Activated CD4-positive, alpha-beta T cell treated with anti-CD3 and anti-CD28 coated beads, Interleukin-2, Interleukin-4, amounts not matched to agents 100 ng/mL and 50 ng/mL, durations not matched to agents 16 hours and 8 hours (primary cell): ENCODE measurements at regions not wholly inside any gene's neighbourhood (a gene's known extent, or its start where the extent isn't known, plus 50 kb on each side); places are given as distances from the start of the nearest gene placed in this dataset.

Experiments used
- DNase-seq: peaks from one replicate; pipeline ENCODE4 v3.0.0-alpha.2; 2020; ENCODE audit warnings: low spot score

DNA sequence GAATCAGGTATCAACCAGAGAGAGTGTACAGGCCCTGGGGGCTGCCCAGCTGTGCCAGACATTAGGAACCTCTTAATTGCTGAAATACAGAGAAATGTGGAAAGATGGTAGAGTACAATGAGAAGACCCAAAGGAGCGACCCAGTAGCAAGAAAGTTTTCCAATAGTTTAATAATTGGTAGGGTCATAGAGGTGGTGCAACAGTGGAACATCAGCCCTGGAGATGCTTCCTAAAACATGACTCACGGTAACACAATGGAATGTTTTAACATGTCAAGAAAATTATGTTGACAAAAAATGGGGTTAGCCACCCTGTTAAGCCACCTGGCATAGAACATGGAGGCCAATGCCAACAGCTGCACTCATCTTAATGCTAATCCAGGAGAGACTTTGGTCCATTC, 284.1 kb downstream of the ELAVL2 start:
- DNase-seq = no peak

DNA sequence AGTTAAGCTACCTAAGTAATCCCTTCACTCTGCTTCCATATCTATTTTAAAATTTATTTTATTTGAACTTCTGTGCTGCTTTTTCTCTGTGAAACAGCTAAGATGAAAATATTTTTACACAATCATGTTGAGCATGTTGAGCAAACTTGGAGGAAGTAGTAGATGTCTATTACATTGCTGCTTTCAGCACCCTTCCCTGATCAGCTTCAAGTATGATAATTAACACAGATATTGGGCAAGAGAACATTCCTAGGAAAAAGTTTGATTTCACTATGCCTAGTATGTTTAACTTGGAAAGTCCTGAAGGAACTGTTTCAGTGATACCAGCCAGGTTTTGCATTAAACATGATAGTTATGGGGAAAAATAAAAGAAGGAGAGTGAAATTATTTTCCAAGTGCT, 283.6 kb downstream of the ELAVL2 start:
- no peak for DNase-seq

DNA sequence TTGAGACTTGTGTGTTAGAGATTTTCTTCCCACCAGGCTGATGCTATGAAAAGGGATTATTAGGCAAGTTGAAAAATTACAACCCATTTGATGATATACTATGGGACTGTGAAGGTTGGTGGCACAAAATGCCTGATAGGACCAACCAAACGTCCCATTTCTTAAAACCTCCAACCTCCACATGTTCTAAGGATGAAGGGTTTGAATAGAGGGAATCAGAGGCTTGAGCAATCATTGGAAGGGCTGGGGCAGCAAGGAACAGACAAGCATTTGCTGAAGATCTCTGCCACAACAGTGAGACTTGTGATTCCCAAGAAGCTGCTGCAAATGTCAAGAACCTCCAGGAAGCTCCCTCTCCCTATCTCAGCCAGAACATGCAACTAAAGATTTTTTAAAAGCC, 283.1 kb downstream of the ELAVL2 start:
- no peak for DNase-seq

DNA sequence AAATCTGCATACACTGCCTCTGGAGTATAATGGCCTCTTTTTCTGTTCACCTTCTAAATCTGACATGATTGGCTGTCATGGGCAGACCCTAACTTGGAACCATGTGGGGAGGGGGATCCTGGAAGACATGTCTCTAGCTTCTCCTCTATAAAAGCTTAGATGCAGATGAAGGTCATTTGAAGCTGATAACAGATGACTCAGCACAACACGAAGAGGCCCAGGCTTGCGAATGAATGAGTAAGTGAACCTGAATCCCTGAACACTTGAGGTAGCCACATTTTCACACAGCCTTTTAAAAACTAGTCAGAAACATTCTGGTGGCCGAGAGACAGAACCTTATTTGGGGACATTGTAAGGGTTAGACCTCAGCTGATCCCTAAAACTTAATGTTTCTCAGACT, 282.6 kb downstream of the ELAVL2 start:
- no peak for DNase-seq

DNA sequence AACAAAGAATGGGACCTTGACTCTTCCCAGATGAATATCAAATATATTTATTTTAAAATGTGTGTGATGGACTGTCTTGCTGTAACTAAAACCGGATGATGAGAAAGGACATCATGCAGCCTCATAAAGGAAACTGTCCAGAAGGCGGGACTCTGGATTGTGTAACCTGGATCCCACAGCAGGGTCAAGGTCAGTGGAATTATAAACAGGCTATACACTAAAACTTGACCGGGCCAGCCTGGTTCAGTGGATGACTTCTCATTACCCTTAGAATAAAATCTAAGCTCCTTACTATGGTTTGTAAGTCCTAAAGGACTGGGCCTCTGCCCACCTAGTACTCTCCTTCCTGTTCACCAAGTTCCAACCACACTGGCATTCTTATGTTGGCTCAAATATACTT, 280.3 kb downstream of the ELAVL2 start:
- DNase-seq = no peak

DNA sequence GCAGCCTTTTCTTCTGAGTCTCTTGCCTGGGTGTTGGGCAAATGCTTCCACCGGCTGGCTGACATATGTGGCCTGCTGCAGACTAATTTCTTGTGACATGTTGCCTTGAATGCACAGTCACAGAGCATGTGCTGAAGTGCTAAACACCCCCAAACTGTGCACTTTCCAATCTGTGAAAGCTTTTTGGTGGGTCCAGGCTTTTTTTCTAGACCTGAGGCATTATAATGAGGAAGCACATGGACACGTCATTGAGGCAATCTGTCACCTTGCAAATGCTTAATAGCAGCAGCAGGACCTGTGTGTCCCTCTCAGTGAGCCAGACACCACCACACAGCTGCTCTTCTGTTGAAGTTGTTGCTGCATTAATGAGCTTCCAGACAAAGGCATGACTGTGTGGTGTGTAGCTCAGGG, 274.7 kb downstream of the ELAVL2 start:
- DNase-seq = no peak

DNA sequence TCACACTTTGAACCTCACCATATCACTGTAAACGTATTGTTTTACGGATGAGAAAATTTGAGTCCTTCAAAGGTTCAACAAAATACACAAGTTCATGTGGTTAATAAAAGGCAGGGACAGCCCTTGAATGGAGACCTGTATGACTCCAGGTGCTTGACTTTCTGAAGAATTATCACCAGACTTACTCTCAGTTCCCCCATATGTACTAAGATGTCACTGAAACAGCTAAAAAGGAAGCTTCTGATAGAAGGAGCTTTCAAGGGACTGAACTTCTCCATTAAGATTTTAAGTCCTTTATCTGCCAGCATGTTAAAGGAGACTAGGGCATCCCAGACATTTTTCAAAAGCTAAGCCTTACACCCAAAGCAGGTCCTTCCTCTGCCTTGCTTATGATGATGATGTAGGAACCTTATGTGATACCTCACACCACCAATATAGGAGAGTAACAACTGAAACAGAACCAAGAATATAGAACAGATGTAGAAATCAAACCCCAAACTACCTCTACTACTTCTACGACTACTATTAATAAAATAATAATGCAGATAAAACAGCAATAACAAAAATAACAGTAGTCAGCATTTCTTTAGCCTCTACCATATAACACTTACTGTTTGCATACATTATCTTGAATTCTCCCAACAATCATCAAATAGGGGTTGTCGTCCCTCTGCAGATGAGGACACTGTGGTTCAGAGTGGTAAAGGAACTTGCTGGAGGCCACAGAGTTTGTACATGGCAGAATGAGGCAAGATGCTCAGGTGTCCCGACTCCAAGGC, 273.9 kb downstream of the ELAVL2 start:
- no peak for DNase-seq

DNA sequence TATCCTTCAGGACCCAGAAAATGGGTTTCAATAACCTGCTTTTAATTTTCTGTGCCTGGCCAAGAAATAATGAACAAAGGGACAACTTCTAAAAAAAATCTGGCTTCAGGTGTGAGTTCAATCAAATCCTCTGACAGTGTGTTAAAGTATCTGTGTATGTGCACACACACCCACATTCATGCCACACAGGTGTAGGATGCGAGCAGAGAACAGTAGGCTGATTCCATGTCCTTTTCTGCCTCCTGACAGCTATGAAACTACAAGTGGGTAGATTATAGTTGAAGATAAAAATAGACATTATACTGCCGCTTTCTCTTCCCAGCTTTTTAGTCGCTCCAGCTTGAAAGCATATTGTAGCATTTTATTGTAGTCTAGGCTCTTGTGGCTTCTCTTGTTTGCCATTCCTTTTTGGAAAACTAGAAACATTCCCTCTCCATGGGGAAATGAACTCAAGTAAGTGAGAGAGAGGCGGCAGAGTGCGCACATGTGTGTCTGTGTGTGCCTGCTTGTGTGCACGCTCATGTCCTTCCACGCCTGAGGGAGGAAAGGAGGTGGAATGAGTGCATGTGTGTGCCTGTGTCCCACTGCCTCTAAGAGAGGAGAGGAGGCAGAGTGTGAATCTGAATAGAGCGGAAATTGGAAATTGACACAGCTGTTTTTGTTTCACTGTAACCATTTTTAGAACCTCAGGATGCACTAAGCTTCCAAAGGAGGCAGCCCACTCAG, 273.0 kb downstream of the ELAVL2 start:
- DNase-seq = no peak

DNA sequence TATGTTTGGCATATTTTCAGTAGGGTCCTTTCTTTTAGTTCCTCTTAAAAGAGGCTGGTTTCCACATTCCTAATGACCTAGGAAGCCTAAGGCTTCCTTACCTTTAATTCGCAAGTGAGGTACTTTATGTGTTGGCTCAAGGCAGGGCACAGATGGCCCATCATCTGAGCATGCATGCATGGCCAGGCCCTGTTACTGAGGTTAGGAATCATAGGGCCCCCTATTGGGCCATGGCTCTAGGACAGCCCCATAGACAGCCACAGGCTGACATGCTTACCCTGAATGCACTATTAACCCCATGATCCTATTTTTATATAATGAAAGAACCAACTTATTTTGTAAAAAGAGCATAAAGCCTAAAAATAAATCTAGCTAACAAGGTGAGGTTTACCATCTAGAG, 271.4 kb downstream of the ELAVL2 start:
- no peak for DNase-seq

DNA sequence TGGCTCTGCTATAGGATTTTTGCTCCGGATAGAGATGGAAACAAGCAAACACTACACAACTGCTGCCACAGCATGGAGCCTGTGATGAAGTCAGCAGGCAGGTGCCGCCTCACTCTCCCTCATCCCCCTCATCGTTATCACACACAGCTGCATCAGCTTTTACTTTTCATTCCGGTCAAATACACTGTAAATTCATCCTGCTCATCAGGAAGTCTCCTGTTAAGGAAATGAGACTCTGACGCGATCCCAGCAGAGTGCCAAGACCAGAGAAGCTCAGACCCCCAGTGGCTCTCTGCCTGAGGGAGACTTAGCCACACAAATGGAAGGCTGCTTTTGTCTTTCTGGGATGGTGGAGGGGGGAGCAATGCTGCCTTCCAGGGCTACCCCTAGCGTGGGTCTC, 270.2 kb downstream of the ELAVL2 start:
- no peak for DNase-seq

DNA sequence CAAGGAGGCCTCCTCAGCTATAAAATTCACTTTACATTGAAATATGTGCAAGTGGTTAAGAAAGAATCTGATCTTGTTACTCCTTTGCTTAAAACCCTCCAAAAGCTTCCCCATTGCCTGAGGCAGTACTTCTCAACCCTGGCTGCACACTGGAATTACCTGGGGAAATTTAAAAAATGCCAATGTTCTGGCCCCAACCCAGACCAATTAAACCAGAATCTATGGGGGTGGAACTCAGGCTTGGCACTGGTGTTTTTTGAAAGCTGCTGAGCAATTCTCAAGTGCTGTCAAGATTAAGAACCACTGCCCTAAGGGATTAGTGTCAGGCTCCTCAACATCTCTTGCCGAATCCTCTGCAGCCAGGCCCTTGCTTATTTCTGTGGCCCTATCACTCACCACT, 269.6 kb downstream of the ELAVL2 start:
- no peak for DNase-seq

DNA sequence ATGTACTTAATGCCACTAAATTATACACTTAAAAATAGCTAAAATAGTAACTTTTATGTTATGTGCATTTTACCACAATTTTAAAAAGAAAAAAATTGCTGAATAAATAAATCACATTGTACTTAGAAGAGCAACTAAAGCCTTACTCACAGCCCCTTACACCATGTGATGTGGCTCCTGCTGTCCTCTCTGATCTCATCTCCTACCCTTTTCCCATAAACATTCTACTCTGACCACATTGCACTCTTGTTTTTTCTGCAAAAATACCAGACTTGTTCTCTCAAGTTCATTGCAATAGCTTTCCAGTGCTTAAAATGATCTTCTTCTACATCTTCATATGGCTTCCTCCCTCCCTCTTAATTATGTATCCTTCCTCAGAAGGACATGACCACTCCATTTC, 268.4 kb downstream of the ELAVL2 start:
- DNase-seq = no peak

DNA sequence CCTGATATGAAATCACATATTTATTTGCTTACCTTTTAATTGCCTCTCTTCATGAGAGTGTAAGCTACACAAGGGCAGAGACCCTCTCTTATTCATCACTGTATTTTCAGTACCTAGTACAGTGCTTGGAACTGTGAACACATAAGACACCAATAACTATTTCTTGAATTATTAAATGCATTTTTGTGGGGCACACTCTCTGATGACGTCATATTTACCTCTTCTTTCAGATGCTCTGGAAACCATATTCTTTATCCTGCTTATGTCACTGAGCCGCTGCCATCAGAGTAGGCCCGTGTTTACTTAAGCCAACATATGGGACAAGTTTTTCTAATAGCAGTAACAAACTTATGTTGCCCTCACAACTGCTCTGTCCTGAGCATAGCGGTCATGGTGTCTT, 266.5 kb downstream of the ELAVL2 start:
- DNase-seq = no peak

DNA sequence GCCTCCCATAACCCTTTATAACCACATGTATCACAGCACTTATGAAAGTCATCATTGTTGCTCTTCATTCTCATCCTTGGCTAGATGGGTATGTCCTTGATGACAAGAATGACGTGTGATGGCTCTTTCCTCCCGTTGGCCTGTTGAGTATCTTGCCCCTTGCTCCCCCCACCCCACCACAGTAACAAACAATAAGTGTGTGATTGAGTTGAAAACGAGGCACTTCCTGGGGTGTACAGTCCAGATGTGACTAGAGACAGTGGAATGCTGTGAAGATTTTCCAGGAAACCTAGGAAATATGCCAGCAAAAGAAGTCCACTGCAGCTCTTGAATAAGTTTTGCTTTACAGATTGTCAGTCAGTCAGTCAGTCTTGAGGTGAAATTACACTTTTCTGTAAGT, 262.5 kb downstream of the ELAVL2 start:
- DNase-seq = no peak

DNA sequence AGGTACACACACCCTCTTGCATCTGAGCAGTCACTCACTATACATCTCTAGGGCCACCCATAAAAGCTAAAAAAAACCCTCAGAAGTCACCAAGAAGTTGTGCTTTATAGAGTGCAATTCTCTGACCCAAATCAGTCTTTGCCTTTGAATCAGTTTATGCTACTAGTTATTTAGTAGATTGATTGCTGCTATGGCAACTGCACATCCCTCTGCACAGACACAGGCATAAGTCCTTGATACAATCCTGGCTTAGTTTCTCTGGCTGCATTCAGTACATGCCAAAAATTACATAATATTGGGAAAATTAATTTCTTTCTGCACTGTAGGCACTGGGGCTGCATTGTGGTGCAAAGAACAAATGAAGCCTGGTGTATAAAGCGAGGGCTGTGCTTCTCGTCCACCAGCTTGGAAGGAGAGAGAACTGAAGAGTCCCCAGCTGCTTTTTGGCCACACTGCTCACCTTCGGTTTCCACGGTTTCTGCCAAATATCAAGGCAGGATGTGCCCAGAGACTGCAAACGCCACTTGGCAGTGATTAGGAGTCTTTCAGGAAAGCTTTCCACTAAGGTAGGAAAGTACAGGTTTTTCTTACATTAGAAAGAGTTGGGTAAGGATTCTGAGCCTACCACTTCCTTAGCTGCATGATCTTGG, 258.4 kb downstream of the ELAVL2 start:
- no peak for DNase-seq

DNA sequence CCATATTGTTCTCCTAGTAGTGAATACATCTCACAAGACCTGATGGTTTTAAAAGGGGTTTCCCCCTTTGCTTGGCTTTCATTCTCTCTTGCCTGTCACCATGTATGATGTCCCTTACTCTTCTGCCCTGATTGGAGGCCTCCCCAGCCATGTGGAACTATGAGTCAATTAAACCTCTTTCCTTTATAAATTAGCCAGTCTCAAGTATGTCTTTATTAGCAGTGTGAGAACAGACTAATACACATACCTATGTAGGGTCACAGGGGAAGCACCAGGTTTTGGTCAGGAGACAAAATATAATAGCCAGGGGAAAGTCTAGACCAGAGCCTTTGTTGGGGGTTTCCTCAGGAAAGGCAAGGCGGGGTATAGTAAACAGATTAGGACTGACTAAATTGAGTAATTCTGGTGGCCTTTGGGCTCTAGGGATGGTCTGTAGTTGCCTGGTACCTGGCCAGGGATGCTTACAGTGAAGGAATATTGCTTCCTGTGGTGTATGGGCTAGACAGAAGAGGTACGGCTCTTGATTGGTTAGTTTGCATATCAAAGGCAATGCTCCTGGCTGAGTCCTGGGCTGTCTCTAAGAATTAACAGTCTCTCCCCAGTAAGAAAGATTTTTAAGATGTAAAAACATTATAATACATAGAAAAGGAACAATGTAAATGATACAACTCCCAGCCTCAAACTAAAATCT, 254.5 kb downstream of the ELAVL2 start:
- DNase-seq = no peak

DNA sequence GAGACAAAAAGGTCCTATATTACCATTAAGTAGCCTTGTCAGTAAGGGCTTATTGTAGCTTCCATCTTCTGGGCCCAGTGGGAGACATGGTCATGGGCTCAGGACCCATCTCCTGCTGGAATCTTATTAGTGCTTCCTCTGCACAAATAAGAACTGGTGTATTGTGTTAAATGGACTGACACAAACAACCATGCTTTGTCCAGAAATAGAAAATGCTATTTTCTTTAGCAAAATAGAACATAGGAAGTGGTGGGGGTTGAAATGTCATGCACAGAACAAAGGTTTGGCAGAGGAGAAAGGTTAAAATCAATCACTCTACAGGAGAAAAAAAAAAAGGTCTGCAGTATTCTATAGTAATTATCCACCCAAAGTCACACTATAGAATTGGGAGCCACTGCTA, 252.2 kb downstream of the ELAVL2 start:
- DNase-seq = no peak

DNA sequence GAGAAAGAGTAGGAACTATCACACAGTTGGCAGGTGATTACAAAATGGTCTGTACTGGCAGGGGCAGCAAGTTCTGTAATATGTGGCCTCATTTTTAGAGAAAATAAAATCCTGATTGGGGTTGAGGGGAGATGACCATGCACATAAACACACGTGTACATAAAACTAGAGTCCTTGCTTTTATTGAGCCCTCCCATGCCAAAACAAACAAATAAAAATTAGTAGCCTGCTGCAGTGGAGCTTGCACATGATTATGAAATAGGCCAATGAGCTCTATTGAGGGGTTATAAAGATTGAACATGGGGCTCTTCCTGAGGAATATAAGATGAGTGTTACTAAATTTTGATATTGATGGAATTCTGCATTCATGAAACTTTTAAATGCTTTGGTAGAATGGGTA, 248.4 kb downstream of the ELAVL2 start:
- no peak for DNase-seq

DNA sequence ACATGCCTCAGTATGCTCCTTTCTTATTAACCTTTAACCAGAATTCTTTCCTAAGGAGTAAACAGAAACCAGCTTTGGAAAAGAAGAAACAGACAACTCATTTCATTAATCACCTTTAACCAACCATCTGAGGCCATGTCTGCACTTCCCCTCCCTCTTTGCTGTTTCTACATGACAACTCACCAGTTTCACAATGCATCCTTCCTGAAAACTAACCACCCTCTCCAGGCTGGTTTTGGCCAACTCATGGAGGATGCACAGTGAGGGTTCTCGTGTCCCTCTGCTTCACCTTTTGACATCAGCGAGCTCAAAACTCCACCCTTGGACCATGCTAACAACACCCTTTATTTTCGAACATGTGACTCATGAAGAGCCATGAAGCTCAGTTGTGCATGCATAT, 244.1 kb downstream of the ELAVL2 start:
- no peak for DNase-seq

DNA sequence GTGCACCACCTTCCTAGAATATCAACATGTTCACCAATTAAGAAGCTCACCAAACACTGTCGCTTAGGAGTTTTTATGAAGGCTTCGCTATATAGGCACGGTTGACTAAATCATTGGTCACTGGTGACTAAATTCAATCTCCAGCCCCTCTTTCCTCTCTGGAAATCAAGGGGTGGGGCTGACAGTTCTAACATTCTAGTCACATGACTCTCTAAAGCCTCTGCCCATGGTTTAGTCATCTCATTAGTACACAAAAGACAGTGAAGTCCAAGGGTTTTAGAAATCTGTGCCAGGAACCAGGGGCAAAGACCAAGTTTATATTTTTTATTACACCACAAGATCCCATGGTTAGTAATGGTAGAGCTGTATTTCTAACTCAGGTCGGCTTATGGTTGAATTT, 243.2 kb downstream of the ELAVL2 start:
- no peak for DNase-seq

DNA sequence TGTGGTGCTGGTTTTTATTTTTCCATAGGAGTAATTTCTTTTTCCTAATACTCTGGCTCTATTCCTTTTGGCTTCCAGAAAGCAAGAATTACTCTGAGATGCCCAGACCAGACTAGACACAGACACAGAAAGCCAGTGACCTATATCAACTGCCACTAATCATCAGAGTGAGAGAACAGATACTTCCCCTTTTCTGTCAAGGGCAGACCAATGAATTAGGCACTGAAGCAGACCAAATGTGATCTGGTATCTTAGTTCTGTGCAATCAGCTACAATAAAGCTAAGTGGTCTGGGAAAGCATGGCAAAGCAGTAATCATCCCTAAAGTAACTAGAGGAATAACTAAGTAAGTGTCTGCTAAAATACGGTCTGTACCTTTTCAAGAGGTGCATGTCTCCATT, 239.1 kb downstream of the ELAVL2 start:
- no peak for DNase-seq

DNA sequence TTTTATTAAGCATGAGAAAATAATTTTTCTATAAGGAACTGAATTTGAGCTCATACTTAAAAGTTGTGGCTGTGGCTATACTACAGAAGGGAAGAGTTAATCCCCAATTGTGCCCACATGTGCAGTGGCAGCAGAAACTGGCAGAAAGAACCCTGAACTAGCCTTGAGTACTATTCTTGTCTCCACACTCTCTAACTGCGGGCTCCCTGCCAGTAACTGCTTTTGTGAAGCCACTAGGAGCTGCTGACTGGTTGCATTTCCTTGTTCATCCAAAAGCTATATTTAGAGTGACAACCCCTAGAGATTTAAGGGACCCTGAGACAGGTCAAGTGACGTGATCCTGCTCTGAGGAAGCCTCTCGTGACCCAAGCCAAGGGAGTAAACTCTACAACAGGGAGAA, 238.6 kb downstream of the ELAVL2 start:
- no peak for DNase-seq

DNA sequence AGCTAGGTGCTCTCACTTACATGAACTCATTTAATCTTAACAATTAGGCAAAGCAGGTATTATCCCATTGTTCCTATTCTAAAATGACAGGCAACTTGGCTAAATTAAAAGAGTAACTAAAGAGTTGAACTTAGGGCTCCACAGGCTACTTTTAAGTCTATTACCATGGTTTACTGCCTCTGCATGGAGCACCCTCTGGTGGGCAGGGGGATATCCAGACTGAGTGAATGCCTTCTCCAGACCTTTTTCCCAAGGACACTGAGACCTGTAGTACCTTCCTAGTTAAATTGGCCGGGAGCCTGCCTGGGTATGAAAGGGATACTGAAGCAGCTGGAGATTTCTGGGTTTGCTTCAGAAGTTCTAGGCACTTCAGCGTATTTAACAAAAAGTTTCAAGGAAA, 238.1 kb downstream of the ELAVL2 start:
- no peak for DNase-seq
